ENCODE measurements at regions not wholly inside any gene's neighbourhood (a gene's known extent, or its start where the extent isn't known, plus 50 kb on each side); places are given as distances from the start of the nearest gene placed in this dataset.

DNA sequence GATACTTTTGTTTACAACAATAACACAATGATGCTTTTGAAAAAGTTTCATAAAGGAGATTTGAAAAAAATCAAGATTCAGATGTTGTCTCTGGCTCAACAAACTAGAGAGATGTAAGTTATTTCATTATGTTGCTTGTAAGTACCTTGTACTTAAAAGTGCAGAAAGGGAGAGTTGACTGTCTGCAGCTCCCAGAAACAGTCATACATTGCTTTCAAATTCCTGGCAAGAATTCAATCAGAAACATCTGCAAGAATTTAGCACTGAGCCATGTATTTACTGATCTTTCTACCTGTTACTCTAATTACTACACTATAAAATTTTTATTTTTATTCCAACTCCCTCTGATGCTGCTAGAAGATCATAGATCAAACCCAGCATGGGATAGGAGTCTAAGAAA is 1261.3 kb upstream of the SPRY2 start:
- no peak for ATAC-seq
- no peaks in the 10 kb centered on the region for H3K9me3 ChIP-seq
- H3K4me1 ChIP-seq, result peaks cover 0 to 6% (median 3%) of the 10 kb centered on the region in 3 donors
- TF ChIP-seq, protein P1, sequence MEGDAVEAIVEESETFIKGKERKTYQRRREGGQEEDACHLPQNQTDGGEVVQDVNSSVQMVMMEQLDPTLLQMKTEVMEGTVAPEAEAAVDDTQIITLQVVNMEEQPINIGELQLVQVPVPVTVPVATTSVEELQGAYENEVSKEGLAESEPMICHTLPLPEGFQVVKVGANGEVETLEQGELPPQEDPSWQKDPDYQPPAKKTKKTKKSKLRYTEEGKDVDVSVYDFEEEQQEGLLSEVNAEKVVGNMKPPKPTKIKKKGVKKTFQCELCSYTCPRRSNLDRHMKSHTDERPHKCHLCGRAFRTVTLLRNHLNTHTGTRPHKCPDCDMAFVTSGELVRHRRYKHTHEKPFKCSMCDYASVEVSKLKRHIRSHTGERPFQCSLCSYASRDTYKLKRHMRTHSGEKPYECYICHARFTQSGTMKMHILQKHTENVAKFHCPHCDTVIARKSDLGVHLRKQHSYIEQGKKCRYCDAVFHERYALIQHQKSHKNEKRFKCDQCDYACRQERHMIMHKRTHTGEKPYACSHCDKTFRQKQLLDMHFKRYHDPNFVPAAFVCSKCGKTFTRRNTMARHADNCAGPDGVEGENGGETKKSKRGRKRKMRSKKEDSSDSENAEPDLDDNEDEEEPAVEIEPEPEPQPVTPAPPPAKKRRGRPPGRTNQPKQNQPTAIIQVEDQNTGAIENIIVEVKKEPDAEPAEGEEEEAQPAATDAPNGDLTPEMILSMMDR (IDR thresholded peaks at IDR 0.05), result no peak
- no peak overlapping the region for H3K4me3 ChIP-seq
- no peak for FAIRE-seq
- H3K27me3 ChIP-seq, result no peaks in the 10 kb centered on the region
- H3K36me3 ChIP-seq, result no peaks in the 10 kb centered on the region
- intact Hi-C loops (cut with DNase I), result no loop called here
- no peak for DNase-seq
- no peak overlapping the region for H3K27ac ChIP-seq

DNA sequence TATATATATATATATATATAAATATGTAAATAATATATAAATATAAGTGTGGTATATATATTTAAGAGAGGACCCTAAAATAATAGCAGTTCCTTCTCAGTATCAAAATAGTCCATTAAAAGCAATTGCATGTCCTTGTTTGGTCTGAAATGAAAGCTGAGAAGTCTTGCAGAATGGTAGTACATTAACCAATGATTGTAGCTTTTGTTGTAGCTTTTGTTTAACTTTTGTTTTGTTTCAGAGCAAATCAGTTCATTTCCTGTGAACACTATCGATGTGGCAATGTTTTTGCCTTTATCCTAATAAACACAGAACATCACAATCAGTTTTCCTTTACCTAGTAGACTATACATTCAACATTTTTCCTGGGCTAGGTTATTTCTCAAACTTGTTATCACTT is 1256.2 kb upstream of the SPRY2 start:
- TF ChIP-seq, protein P1 (IDR thresholded peaks at IDR 0.05), result no peak
- DNase-seq (no peak), FAIRE-seq (no peak), ATAC-seq (no peak)
- WGBS, 2 donors, result 15 to 26% methylated on average over 1 of the region's 1 CpG
- intact Hi-C loops (cut with DNase I), result no loop called here
- Histone ChIP-seq H3K9me3 (no peaks in the 10 kb centered on the region), H3K36me3 (no peaks in the 10 kb centered on the region), H3K27ac (no peak overlapping the region), H3K4me3 (no peak overlapping the region), H3K27me3 (no peaks in the 10 kb centered on the region), H3K4me1 (peaks cover 7 to 21% (median 20%) of the 10 kb centered on the region in 3 donors)

DNA sequence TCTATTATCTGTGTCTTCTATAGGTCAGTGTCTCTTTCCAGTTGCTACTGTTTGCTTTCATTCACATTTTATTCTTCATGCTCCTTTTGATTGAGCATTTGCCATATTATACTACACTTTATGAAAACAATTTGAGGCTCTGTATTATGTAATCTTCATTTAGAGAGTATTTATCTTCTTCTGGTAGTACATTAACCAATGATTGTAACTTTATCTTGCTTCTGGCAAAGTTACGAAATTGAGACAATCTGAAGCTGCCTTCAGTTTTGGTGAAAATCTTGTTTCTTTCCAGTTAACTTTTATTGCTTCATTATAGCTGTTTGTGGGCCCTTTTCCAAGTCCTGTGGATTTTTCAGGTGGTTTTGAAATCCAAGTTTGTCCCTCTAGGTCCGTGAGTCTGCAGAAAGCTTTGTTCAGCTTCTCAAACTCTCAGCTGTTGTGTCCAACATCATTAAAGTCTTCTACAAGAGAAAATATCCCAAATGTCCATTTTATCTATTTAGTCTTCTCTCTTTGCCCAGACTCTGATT is 1255.4 kb upstream of the SPRY2 start:
- FAIRE-seq, result no peak
- WGBS, 2 donors, result 6 to 8% methylated on average over 2 of the region's 2 CpGs
- Histone ChIP-seq H3K4me3 (no peak overlapping the region), H3K36me3 (no peaks in the 10 kb centered on the region), H3K4me1 (peaks cover 7 to 21% (median 20%) of the 10 kb centered on the region in 3 donors), H3K27ac (no peak overlapping the region), H3K27me3 (no peaks in the 10 kb centered on the region), H3K9me3 (no peaks in the 10 kb centered on the region)
- no peak for DNase-seq
- intact Hi-C loops (cut with DNase I), result no loop called here
- ATAC-seq, result peak in 3 of 4 donors; percentile 44 to 63 (median 50)
- TF ChIP-seq, protein P1 (IDR thresholded peaks at IDR 0.05), result no peak

DNA sequence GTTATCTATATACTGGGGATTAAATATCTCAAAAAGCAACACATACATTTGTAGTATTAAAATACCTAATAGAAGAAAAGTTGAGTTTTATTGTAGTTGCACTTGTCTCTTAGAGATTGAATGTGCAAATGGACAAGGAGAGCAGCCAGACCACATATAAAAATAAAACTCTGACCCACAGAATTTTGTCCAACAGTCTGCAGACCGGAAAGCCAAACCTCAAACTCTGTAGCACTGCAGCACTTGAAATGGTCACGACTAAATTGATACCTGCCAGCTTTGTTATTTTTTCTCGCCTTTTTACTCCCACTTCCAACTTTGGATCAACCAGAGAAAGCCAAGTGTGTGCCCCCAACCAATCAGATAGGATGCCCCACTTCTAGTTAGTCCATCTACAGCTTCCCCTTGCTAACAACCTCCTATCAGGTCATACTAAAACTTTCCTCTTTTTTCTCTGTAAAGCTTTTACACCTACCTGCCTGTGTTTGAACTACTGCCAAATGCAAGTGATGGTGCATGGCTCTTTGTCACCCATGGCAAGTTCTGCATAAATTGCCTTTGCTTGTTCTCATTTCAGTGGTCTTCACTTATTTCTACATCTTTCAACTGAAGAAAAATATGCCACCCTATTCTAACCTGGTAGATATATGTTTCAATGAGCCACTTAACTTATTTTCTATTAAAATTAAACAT is 1250.7 kb upstream of the SPRY2 start:
- no peak for FAIRE-seq
- Histone ChIP-seq H3K27me3 (no peaks in the 10 kb centered on the region), H3K4me1 (peaks cover 6 to 12% (median 10%) of the 10 kb centered on the region in 3 donors), H3K36me3 (no peaks in the 10 kb centered on the region), H3K27ac (no peak overlapping the region), H3K4me3 (no peak overlapping the region), H3K9me3 (no peaks in the 10 kb centered on the region)
- 82 to 84% methylated on average over 3 of the region's 3 CpGs for WGBS, 2 donors
- no peak for DNase-seq
- no peak for ATAC-seq
- TF ChIP-seq, protein P1 (IDR thresholded peaks at IDR 0.05), result no peak
- intact Hi-C loops (cut with DNase I), result no loop called here

DNA sequence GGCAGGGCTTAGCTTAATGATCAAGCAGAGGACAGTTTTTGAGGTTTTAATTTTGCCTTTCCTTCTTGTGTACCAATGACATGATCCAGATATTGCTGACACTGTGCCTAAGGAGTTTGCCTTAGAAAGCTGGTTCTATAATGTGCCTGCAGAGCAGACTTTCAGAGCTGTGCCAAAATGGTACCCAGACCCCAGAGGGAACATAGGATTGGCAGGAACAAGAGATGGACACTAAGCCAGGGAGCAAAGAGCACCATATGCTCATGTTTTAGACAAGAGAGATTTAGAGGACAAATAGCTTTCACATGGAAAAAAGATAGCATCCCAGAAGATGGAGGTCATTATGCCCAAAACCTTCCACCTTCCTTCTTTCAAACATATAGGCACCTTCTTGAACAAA is 1241.5 kb upstream of the SPRY2 start:
- Histone ChIP-seq H3K27me3 (no peaks in the 10 kb centered on the region), H3K4me3 (no peak overlapping the region), H3K9me3 (no peaks in the 10 kb centered on the region), H3K27ac (no peak overlapping the region), H3K4me1 (peaks cover 0 to 3% (median 0%) of the 10 kb centered on the region in 3 donors), H3K36me3 (no peaks in the 10 kb centered on the region)
- TF ChIP-seq, protein P1 (IDR thresholded peaks at IDR 0.05), result no peak
- no peak for DNase-seq
- no peak for ATAC-seq
- no peak for FAIRE-seq
- intact Hi-C loops (cut with DNase I), result no loop called here

Measured in pancreas (tissue), 10 donors.